CD4-positive, alpha-beta memory T cell (primary cell): ENCODE measurements at regions not wholly inside any gene's neighbourhood (a gene's known extent, or its start where the extent isn't known, plus 50 kb on each side); places are given as distances from the start of the nearest gene placed in this dataset.

Source experiments
- CTCF ChIA-PET: fragments of 350-600 bp; sonication (Branson Sonifier 250); formaldehyde crosslinking; loops from one replicate; lab custom pipeline; 2021; ENCODE audit warnings: inconsistent platforms; ENCODE audit not compliant: partially characterized antibody; lab: Charles Lee
- POLR2A ChIA-PET: fragments of 350-600 bp; sonication (Branson Sonifier 250); formaldehyde crosslinking; loops from one replicate; lab custom pipeline; 2021; ENCODE audit not compliant: partially characterized antibody; lab: Charles Lee
- DNase-seq, 5 donors: peaks; one replicate each; pipeline versions ENCODE4 v3.0.0 to v3.0.0-alpha.2; 2020 to 2022; ENCODE audit warnings: mixed read lengths in 1 of 5
- H3K27ac ChIP-seq: one replicate; pipeline ENCODE4 v1.7.0; 2013; ENCODE audit warnings: low read depth, low read length
- H3K27me3 ChIP-seq: 2 replicates; pipeline ENCODE4 v1.7.0; 2013; ENCODE audit warnings: mild to moderate bottlenecking, low read length, moderate library complexity; ENCODE audit not compliant: insufficient read depth
- H3K36me3 ChIP-seq: 2 replicates; pipeline ENCODE4 v1.7.0; 2013; ENCODE audit warnings: mild to moderate bottlenecking, low read length, moderate library complexity; ENCODE audit not compliant: insufficient read depth
- H3K4me1 ChIP-seq: 2 replicates; pipeline ENCODE4 v1.7.0; 2013; ENCODE audit warnings: mild to moderate bottlenecking, low read length, moderate library complexity; ENCODE audit not compliant: insufficient read depth
- H3K4me3 ChIP-seq, 2 donors: one replicate each; pipeline ENCODE4 v1.7.0; 2013; ENCODE audit warnings: low read length in 2 of 2, mild to moderate bottlenecking in 1 of 2
- H3K9me3 ChIP-seq, 2 donors: one replicate each; pipeline ENCODE4 v1.7.0; 2013; ENCODE audit warnings: low read length in 2 of 2, control low read depth in 1 of 2; ENCODE audit not compliant: control insufficient read depth in 1 of 2
- H3K27ac Mint-ChIP-seq, 7 donors: one replicate each; pipeline ENCODE4 v1.8.0; 2020 to 2021; ENCODE audit warnings: mixed read lengths in 7 of 7, mild to moderate bottlenecking in 6 of 7, inconsistent platforms in 3 of 7, moderate library complexity in 3 of 7
- H3K27me3 Mint-ChIP-seq, 2 donors: one replicate each; pipeline ENCODE4 v1.8.0; 2020 to 2021; ENCODE audit warnings: mixed read lengths in 2 of 2
- H3K36me3 Mint-ChIP-seq, 2 donors: one replicate each; pipeline ENCODE4 v1.8.0; 2020 to 2021; ENCODE audit warnings: mixed read lengths in 2 of 2, inconsistent platforms in 1 of 2, mild to moderate bottlenecking in 1 of 2
- H3K4me1 Mint-ChIP-seq, 4 donors: one replicate each; pipeline ENCODE4 v1.8.0; 2020 to 2021; ENCODE audit warnings: mixed read lengths in 4 of 4, mild to moderate bottlenecking in 1 of 4
- H3K4me3 Mint-ChIP-seq, 8 donors: one replicate each; pipeline ENCODE4 v1.8.0; 2020 to 2021; ENCODE audit warnings: mixed read lengths in 8 of 8, mild to moderate bottlenecking in 7 of 8, moderate library complexity in 6 of 8, inconsistent platforms in 3 of 8
- H3K9me3 Mint-ChIP-seq, 8 donors: one replicate each; pipeline ENCODE4 v1.8.0; 2020 to 2021; ENCODE audit warnings: mixed read lengths in 8 of 8, mild to moderate bottlenecking in 5 of 8, inconsistent platforms in 3 of 8, moderate library complexity in 1 of 8
- intact Hi-C: fragments of 100-400 bp; cut with micrococcal nuclease; formaldehyde crosslinking; loops from one replicate; pipeline ENCODE4 v1.15.1; 2023

- ChIA-PET CTCF (no interaction called here), POLR2A (no interaction called here)
- Histone ChIP-seq H3K36me3 (no peaks in the 10 kb centered on the region), H3K27me3 (no peaks in the 10 kb centered on the region), H3K9me3 (no peaks in the 10 kb centered on the region), H3K4me1 (no peaks in the 10 kb centered on the region), H3K4me3 (no peak overlapping the region), H3K27ac (no peak overlapping the region)
- H3K27me3 Mint-ChIP-seq: peaks cover 0 to 3% of the 10 kb centered on the region in 2 donors
- no peaks in the 10 kb centered on the region for H3K4me1 Mint-ChIP-seq
- DNase-seq: no peak
- no peak overlapping the region for H3K4me3 Mint-ChIP-seq
- intact Hi-C loops: no loop called here
- H3K27ac Mint-ChIP-seq: no peak overlapping the region
- no peaks in the 10 kb centered on the region for H3K36me3 Mint-ChIP-seq
- peaks cover 0 to 19% (median 8%) of the 10 kb centered on the region in 8 donors for H3K9me3 Mint-ChIP-seq
Measured at GRCh38 chr7:41384418-41384817, 318.5 kb downstream of the INHBA start.

DNA sequence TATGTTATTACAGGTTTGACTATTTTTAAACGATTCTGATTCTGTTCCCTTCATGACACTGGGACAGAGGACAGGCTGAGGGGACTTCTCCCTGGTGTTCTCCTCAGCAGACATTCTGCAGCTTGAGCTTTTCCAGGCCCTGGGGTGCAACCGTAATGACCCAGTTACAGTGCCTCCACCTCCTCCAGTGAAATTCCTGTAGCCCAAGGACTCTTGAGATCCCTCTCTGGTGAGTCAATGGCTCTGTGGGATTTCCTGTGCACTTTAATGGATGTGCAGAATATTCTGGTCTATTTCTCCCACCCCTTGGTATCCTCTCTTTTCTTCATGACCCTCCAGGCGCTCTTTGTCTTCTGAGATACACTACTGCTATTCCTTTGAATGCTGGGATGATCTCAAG, 319.3 kb downstream of the INHBA start:
- DNase-seq: no peak
- H3K36me3 ChIP-seq: no peaks in the 10 kb centered on the region
- H3K9me3 ChIP-seq: no peaks in the 10 kb centered on the region
- no peaks in the 10 kb centered on the region for H3K36me3 Mint-ChIP-seq
- intact Hi-C loops: no loop called here
- H3K9me3 Mint-ChIP-seq: peaks cover 0 to 19% (median 5%) of the 10 kb centered on the region in 8 donors
- H3K27ac ChIP-seq: no peak overlapping the region
- peaks cover 0 to 3% of the 10 kb centered on the region in 2 donors for H3K27me3 Mint-ChIP-seq
- ChIA-PET POLR2A (no interaction called here), CTCF (no interaction called here)
- no peaks in the 10 kb centered on the region for H3K27me3 ChIP-seq
- H3K4me3 Mint-ChIP-seq: no peak overlapping the region
- H3K27ac Mint-ChIP-seq: no peak overlapping the region
- no peaks in the 10 kb centered on the region for H3K4me1 ChIP-seq
- no peaks in the 10 kb centered on the region for H3K4me1 Mint-ChIP-seq
- H3K4me3 ChIP-seq: no peak overlapping the region

- Mint-ChIP-seq H3K36me3 (no peaks in the 10 kb centered on the region), H3K27ac (no peak overlapping the region), H3K4me1 (no peaks in the 10 kb centered on the region), H3K9me3 (peaks cover 0 to 7% (median 3%) of the 10 kb centered on the region in 8 donors), H3K27me3 (no peaks in the 10 kb centered on the region), H3K4me3 (no peak overlapping the region)
- H3K27me3 ChIP-seq: no peaks in the 10 kb centered on the region
- CTCF ChIA-PET: no interaction called here
- no peaks in the 10 kb centered on the region for H3K36me3 ChIP-seq
- H3K27ac ChIP-seq: no peak overlapping the region
- POLR2A ChIA-PET: no interaction called here
- no peak overlapping the region for H3K4me3 ChIP-seq
- intact Hi-C loops: no loop called here
- no peak for DNase-seq
- H3K9me3 ChIP-seq: no peaks in the 10 kb centered on the region
- H3K4me1 ChIP-seq: no peaks in the 10 kb centered on the region
Measured at GRCh38 chr7:41378156-41378555, 324.7 kb downstream of the INHBA start.

DNA sequence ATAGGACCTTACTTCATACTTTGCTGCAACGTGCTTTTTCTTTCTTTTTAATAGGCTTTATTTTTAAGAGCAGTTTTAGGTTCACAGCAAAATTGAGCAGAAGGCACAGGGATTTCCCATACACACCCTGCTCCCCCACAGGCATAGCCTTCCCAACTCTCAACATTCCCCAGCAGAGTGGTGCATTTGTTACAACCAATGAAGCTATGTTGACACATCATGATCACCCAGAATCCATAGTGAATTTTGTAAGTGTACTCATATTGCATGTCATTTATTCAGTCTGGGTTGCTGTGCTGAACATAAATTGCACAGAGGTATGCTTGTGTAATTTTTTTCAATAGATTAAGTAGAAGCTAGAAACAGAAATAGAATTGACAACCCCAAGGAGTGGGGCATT, 327.3 kb downstream of the INHBA start:
- ChIA-PET POLR2A (no interaction called here), CTCF (no interaction called here)
- Histone ChIP-seq H3K27ac (no peak overlapping the region), H3K9me3 (no peaks in the 10 kb centered on the region), H3K36me3 (no peaks in the 10 kb centered on the region), H3K27me3 (no peaks in the 10 kb centered on the region), H3K4me1 (no peaks in the 10 kb centered on the region), H3K4me3 (no peak overlapping the region)
- Mint-ChIP-seq H3K9me3 (peaks cover 0 to 16% (median 5%) of the 10 kb centered on the region in 8 donors), H3K27me3 (no peaks in the 10 kb centered on the region), H3K36me3 (no peaks in the 10 kb centered on the region), H3K27ac (no peak overlapping the region), H3K4me1 (no peaks in the 10 kb centered on the region), H3K4me3 (no peak overlapping the region)
- no peak for DNase-seq
- intact Hi-C loops: no loop called here

DNA sequence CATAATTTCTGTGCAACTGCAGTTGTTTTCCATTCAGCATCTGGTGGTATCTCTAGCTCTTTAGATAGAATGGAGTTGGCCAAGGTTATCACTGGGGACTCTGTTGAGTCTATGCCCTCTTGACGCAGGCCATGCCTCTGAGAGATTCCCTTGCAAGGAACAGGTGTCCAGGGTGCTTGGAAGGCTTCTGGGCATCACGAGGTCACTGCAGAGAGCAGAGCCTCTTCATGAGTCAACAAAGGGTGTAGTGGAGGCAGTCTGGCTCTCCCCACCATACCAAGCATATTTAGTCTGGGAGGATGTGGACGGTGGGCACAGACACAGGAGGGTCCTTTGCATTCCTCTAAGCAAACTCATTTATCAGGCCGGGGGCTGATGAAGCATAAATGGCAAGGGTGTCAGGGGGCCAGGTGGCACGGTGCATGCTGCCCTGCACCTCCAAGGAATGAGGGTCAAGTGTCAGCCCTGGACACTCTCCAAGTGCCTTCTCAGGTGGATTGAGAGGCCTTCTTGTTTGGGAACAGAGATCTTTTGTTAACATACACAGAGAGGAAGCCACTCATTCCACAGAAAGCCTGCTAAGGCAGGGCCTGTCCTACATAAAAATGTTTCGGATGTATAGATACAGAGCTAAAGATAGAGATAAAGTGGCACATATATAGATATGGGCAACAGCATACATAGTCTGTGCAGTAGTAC, 328.6 kb downstream of the INHBA start:
- Histone ChIP-seq H3K27me3 (no peaks in the 10 kb centered on the region), H3K36me3 (no peaks in the 10 kb centered on the region), H3K4me3 (no peak overlapping the region), H3K9me3 (no peaks in the 10 kb centered on the region), H3K4me1 (no peaks in the 10 kb centered on the region), H3K27ac (no peak overlapping the region)
- Mint-ChIP-seq H3K36me3 (no peaks in the 10 kb centered on the region), H3K4me1 (no peaks in the 10 kb centered on the region), H3K27me3 (no peaks in the 10 kb centered on the region), H3K9me3 (peaks cover 0 to 17% (median 5%) of the 10 kb centered on the region in 8 donors), H3K27ac (no peak overlapping the region), H3K4me3 (no peak overlapping the region)
- no peak for DNase-seq
- ChIA-PET POLR2A (no interaction called here), CTCF (no interaction called here)
- intact Hi-C loops: no loop called here

DNA sequence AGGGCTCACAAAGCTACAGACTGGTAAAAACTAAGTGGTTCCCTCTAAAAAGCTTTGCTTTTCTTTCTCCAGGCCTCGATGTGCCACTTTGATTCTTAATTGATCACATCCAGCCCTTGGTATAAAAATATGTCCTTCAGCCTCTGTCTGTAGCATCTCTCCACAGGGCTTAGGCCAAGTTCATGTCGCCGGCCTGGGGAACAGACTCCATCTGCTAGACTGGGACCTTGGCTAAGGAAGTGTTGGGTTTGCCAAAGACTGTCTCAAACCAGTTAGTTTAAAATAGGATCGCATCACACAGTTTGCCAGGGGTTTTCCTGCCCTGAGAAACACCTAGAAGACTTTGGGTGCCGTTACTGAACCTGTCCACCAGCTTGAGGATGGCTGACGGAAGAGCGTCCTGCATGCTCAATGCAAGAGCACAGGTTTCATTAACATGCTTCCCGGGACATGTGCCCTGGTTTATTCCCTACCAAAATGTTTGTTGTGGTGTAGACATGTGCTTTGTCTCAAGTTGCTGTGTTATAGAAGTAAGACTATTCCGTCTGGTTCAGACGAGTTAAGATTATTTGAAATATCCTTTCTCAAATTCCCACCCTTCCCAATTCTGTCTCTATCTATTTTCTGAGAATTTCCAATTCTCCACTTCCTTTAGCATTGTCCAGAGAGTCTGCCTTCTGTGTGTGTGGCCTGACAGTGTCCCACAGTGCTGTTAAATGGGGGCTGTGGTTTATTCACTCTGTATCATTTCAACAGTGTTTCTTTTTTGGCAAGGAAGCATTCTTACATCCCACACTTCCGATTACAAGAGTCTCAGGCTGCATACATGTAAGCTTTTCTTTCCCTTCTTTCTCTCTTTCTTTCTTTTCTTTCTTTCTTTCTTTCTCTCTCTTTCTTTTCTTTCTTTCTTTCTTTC, 334.7 kb downstream of the INHBA start:
- H3K27ac ChIP-seq: no peak overlapping the region
- Mint-ChIP-seq H3K27ac (no peak overlapping the region), H3K27me3 (no peaks in the 10 kb centered on the region), H3K4me1 (no peaks in the 10 kb centered on the region), H3K9me3 (peaks cover 2 to 30% (median 15%) of the 10 kb centered on the region in 8 donors), H3K36me3 (no peaks in the 10 kb centered on the region), H3K4me3 (no peak overlapping the region)
- DNase-seq: no peak
- H3K4me1 ChIP-seq: no peaks in the 10 kb centered on the region
- H3K9me3 ChIP-seq: no peaks in the 10 kb centered on the region
- no peaks in the 10 kb centered on the region for H3K36me3 ChIP-seq
- intact Hi-C loops: no loop called here
- CTCF ChIA-PET: no interaction called here
- no peak overlapping the region for H3K4me3 ChIP-seq
- POLR2A ChIA-PET: no interaction called here
- H3K27me3 ChIP-seq: no peaks in the 10 kb centered on the region

- Mint-ChIP-seq H3K4me1 (no peaks in the 10 kb centered on the region), H3K9me3 (peaks cover 0 to 7% (median 4%) of the 10 kb centered on the region in 8 donors), H3K36me3 (no peaks in the 10 kb centered on the region), H3K27me3 (no peaks in the 10 kb centered on the region), H3K27ac (no peak overlapping the region), H3K4me3 (no peak overlapping the region)
- H3K27ac ChIP-seq: no peak overlapping the region
- H3K9me3 ChIP-seq: no peaks in the 10 kb centered on the region
- no peaks in the 10 kb centered on the region for H3K36me3 ChIP-seq
- H3K27me3 ChIP-seq: no peaks in the 10 kb centered on the region
- DNase-seq: no peak
- no peak overlapping the region for H3K4me3 ChIP-seq
- intact Hi-C loops: no loop called here
- CTCF ChIA-PET: no interaction called here
- H3K4me1 ChIP-seq: no peaks in the 10 kb centered on the region
- POLR2A ChIA-PET: no interaction called here
Measured at GRCh38 chr7:41351091-41351490, 351.8 kb downstream of the INHBA start.
